Stomach smooth muscle (tissue), 2 donors: ENCODE measurements at regions not wholly inside any gene's neighbourhood (a gene's known extent, or its start where the extent isn't known, plus 50 kb on each side); places are given as distances from the start of the nearest gene placed in this dataset.

Source experiments
- H3K27ac ChIP-seq: one replicate; pipeline ENCODE4 v1.7.0; 2013; ENCODE audit warnings: mild to moderate bottlenecking, low read length, inconsistent platforms
- H3K27me3 ChIP-seq, 2 donors: one replicate each; pipeline ENCODE4 v1.7.0; 2013; ENCODE audit warnings: low read length in 2 of 2; ENCODE audit not compliant: insufficient read depth in 2 of 2, control insufficient read depth in 1 of 2
- H3K36me3 ChIP-seq, 2 donors: one replicate each; pipeline ENCODE4 v1.7.0; 2013; ENCODE audit warnings: low read length in 2 of 2; ENCODE audit not compliant: control insufficient read depth in 2 of 2, insufficient read depth in 2 of 2
- H3K4me1 ChIP-seq: one replicate; pipeline ENCODE4 v1.7.0; 2013; ENCODE audit warnings: low read length; ENCODE audit not compliant: control insufficient read depth, insufficient read depth
- H3K4me3 ChIP-seq, 2 donors: one replicate each; pipeline ENCODE4 v1.7.0; 2013; ENCODE audit warnings: low read length in 2 of 2
- H3K9ac ChIP-seq, 2 donors: one replicate each; pipeline ENCODE4 v1.7.0; 2013; ENCODE audit warnings: low read length in 2 of 2, mild to moderate bottlenecking in 1 of 2
- H3K9me3 ChIP-seq, 2 donors: one replicate each; pipeline ENCODE4 v1.7.0; 2013; ENCODE audit warnings: low read length in 2 of 2; ENCODE audit not compliant: control insufficient read depth in 2 of 2
- donor health status: healthy.
- donor health status: Pancreatic carcinoma.

- no peaks in the 10 kb centered on the region for H3K36me3 ChIP-seq
- no peak overlapping the region for H3K27ac ChIP-seq
- H3K9ac ChIP-seq: no peak overlapping the region
- H3K27me3 ChIP-seq: no peaks in the 10 kb centered on the region
- H3K4me3 ChIP-seq: no peak overlapping the region
- H3K9me3 ChIP-seq: no peaks in the 10 kb centered on the region
- H3K4me1 ChIP-seq: no peaks in the 10 kb centered on the region
Measured at GRCh38 chr3:159517105-159517504, 471.5 kb upstream of the IL12A start.

- Histone ChIP-seq H3K4me3 (no peak overlapping the region), H3K27me3 (no peaks in the 10 kb centered on the region), H3K27ac (no peak overlapping the region)
Measured at GRCh38 chr3:159520638-159521037, 468.0 kb upstream of the IL12A start.

GRCh38 chr3:159522276-159522675 lies 466.4 kb upstream of the IL12A start:
- H3K36me3 ChIP-seq: no peaks in the 10 kb centered on the region
- no peaks in the 10 kb centered on the region for H3K4me1 ChIP-seq
- H3K9me3 ChIP-seq: no peaks in the 10 kb centered on the region
- no peaks in the 10 kb centered on the region for H3K27me3 ChIP-seq
- no peak overlapping the region for H3K9ac ChIP-seq
- no peak overlapping the region for H3K27ac ChIP-seq
- H3K4me3 ChIP-seq: no peak overlapping the region

More at GRCh38 chr3:159520638-159521037, 468.0 kb upstream of the IL12A start:
- no peaks in the 10 kb centered on the region for H3K4me1 ChIP-seq
- no peaks in the 10 kb centered on the region for H3K9me3 ChIP-seq
- no peaks in the 10 kb centered on the region for H3K36me3 ChIP-seq
- H3K9ac ChIP-seq: no peak overlapping the region

- H3K9me3 ChIP-seq: no peaks in the 10 kb centered on the region
- no peaks in the 10 kb centered on the region for H3K36me3 ChIP-seq
- no peak overlapping the region for H3K9ac ChIP-seq
Measured at GRCh38 chr3:159528251-159528895, 460.3 kb upstream of the IL12A start.

GRCh38 chr3:159532577-159532976 lies 456.1 kb upstream of the IL12A start:
- Histone ChIP-seq H3K4me1 (no peaks in the 10 kb centered on the region), H3K27ac (no peak overlapping the region), H3K9me3 (no peaks in the 10 kb centered on the region), H3K9ac (no peak overlapping the region), H3K36me3 (no peaks in the 10 kb centered on the region), H3K27me3 (no peaks in the 10 kb centered on the region), H3K4me3 (no peak overlapping the region)

More at GRCh38 chr3:159528251-159528895, 460.3 kb upstream of the IL12A start:
- no peaks in the 10 kb centered on the region for H3K27me3 ChIP-seq
- no peak overlapping the region for H3K4me3 ChIP-seq
- H3K4me1 ChIP-seq: no peaks in the 10 kb centered on the region
- H3K27ac ChIP-seq: no peak overlapping the region

GRCh38 chr3:159534496-159534895 lies 454.1 kb upstream of the IL12A start:
- no peak overlapping the region for H3K9ac ChIP-seq
- H3K27ac ChIP-seq: no peak overlapping the region
- no peaks in the 10 kb centered on the region for H3K4me1 ChIP-seq
- H3K36me3 ChIP-seq: no peaks in the 10 kb centered on the region
- H3K4me3 ChIP-seq: no peak overlapping the region
- H3K27me3 ChIP-seq: no peaks in the 10 kb centered on the region
- H3K9me3 ChIP-seq: no peaks in the 10 kb centered on the region

- Histone ChIP-seq H3K4me3 (no peak overlapping the region), H3K9ac (no peak overlapping the region), H3K36me3 (no peaks in the 10 kb centered on the region), H3K27ac (no peak overlapping the region), H3K4me1 (no peaks in the 10 kb centered on the region), H3K9me3 (no peaks in the 10 kb centered on the region), H3K27me3 (no peaks in the 10 kb centered on the region)
Measured at GRCh38 chr3:159536876-159537275, 451.8 kb upstream of the IL12A start.

- H3K4me3 ChIP-seq: no peak overlapping the region
- H3K9ac ChIP-seq: no peak overlapping the region
- no peaks in the 10 kb centered on the region for H3K27me3 ChIP-seq
- H3K27ac ChIP-seq: no peak overlapping the region
- no peaks in the 10 kb centered on the region for H3K9me3 ChIP-seq
- no peaks in the 10 kb centered on the region for H3K36me3 ChIP-seq
- no peaks in the 10 kb centered on the region for H3K4me1 ChIP-seq
Measured at GRCh38 chr3:159538507-159538906, 450.1 kb upstream of the IL12A start.

- no peaks in the 10 kb centered on the region for H3K27me3 ChIP-seq
- H3K9me3 ChIP-seq: no peaks in the 10 kb centered on the region
- no peak overlapping the region for H3K4me3 ChIP-seq
- no peaks in the 10 kb centered on the region for H3K36me3 ChIP-seq
- H3K9ac ChIP-seq: no peak overlapping the region
- no peak overlapping the region for H3K27ac ChIP-seq
- no peaks in the 10 kb centered on the region for H3K4me1 ChIP-seq
Measured at GRCh38 chr3:159540882-159541495, 447.6 kb upstream of the IL12A start.

GRCh38 chr3:159548675-159549335 lies 439.8 kb upstream of the IL12A start:
- Histone ChIP-seq H3K27ac (no peak overlapping the region), H3K27me3 (no peaks in the 10 kb centered on the region), H3K36me3 (no peaks in the 10 kb centered on the region), H3K9me3 (peaks cover 0 to 3% of the 10 kb centered on the region in 2 donors), H3K4me1 (no peaks in the 10 kb centered on the region), H3K9ac (no peak overlapping the region), H3K4me3 (no peak overlapping the region)

- H3K9me3 ChIP-seq: no peaks in the 10 kb centered on the region
- no peaks in the 10 kb centered on the region for H3K27me3 ChIP-seq
- no peaks in the 10 kb centered on the region for H3K36me3 ChIP-seq
- no peak overlapping the region for H3K9ac ChIP-seq
- H3K27ac ChIP-seq: no peak overlapping the region
- H3K4me3 ChIP-seq: no peak overlapping the region
- H3K4me1 ChIP-seq: no peaks in the 10 kb centered on the region
Measured at GRCh38 chr3:159555205-159555604, 433.4 kb upstream of the IL12A start.
